ENCODE measurements at regions not wholly inside any gene's neighbourhood (a gene's known extent, or its start where the extent isn't known, plus 50 kb on each side); places are given as distances from the start of the nearest gene placed in this dataset.

DNA sequence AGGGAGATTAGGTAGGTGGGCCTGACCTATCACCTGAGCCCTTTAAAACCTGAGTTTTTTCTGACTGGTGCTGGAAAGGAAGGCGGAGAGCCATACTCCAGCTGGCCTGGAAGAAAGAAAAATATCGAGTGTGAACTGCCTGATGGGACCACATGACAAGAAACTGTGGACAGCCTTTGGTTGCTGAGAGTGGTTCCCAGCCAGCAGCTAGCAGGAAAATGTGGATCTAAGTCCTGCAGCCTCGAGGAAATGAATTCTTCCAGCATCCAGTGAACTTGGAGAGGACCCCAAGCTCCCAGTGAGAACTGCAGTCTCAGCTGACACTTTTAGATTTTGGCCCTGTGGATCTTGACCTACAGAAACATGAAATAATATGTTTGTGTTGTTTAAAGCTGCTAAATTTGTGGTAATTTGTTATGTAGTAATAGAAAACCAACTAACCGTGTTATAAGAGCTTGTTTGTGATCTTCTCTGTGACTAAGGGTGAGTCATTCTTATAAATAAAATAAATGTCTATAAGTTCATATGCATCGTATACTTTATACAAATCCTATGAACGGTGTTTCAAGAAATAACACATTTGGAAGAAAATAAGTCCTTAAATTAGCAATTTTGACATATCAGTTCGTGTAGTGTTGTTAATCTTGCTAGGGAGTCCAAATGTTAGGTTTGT is 359.6 kb downstream of the BMP4 start:
- Histone ChIP-seq H3K4me1 (no peaks in the 10 kb centered on the region), H3K4me3 (ENCODE audit: low read depth, low read length) (no peak overlapping the region), H3K36me3 (no peaks in the 10 kb centered on the region), H3K27me3 (peaks cover 7% of the 10 kb centered on the region; the same call in 1 of the 2 replicates), H3K9me3 (no peaks in the 10 kb centered on the region)
- DNase-seq = no peak
- TF ChIP-seq CTCF (IDR thresholded peaks at IDR 0.05; ENCODE audit: low read depth, low read length) = no peak

GRCh38 chr14:53591816-53592215 is 364.8 kb downstream of the BMP4 start:
- TF ChIP-seq CTCF (IDR thresholded peaks at IDR 0.05; ENCODE audit: low read depth, low read length) = no peak

GRCh38 chr14:53581504-53581903 is 375.1 kb downstream of the BMP4 start:
- no peaks in the 10 kb centered on the region for H3K4me1 ChIP-seq
- no peak overlapping the region for H3K4me3 ChIP-seq (ENCODE audit: low read depth, low read length)
- no peak for TF ChIP-seq CTCF (IDR thresholded peaks at IDR 0.05; ENCODE audit: low read depth, low read length)
- peaks cover 3% of the 10 kb centered on the region; the same call in 1 of the 2 replicates for H3K27me3 ChIP-seq
- H3K36me3 ChIP-seq = no peaks in the 10 kb centered on the region
- no peaks in the 10 kb centered on the region for H3K9me3 ChIP-seq
- DNase-seq = no peak

More at GRCh38 chr14:53591816-53592215, 364.8 kb downstream of the BMP4 start:
- H3K27me3 ChIP-seq = peaks cover 3% of the 10 kb centered on the region; the same call in 1 of the 2 replicates
- DNase-seq = no peak
- H3K4me3 ChIP-seq (ENCODE audit: low read depth, low read length) = no peak overlapping the region
- no peaks in the 10 kb centered on the region for H3K36me3 ChIP-seq
- no peaks in the 10 kb centered on the region for H3K4me1 ChIP-seq
- no peaks in the 10 kb centered on the region for H3K9me3 ChIP-seq

DNA sequence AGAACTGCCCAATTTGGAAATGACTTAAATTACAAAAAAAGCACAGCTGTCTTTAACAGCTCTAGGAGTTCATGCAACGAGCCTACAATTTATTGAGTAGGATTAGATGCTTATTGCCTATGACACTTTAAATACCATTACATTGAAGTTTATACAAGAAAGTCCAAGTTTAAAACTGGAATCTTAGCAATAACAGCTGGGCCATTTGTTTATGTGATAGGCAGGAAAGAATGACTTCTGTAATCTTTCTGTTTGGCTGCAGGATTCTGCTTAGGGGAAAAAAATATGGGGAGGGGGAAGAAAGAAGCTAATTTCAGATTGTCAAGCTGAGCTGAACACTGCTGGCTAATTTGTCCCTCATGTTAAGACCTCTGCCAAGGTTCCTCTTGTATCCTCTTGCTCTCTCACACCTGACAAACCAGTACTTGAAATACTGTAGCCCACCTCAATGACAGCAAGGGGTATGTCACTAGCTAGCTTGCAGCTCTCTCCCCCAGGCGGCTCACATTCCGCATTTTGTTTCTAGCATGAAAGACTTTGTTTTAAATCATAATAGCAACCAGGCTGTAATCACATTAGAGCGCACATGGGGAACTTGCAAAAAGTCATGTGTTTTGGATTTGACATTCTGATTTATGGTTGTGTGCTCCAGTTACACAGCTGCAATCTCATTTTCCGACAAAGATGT is 384.8 kb downstream of the BMP4 start:
- Histone ChIP-seq H3K27me3 (peaks cover 5% of the 10 kb centered on the region), H3K4me3 (ENCODE audit: low read depth, low read length) (no peak overlapping the region)
- no peak for DNase-seq

DNA sequence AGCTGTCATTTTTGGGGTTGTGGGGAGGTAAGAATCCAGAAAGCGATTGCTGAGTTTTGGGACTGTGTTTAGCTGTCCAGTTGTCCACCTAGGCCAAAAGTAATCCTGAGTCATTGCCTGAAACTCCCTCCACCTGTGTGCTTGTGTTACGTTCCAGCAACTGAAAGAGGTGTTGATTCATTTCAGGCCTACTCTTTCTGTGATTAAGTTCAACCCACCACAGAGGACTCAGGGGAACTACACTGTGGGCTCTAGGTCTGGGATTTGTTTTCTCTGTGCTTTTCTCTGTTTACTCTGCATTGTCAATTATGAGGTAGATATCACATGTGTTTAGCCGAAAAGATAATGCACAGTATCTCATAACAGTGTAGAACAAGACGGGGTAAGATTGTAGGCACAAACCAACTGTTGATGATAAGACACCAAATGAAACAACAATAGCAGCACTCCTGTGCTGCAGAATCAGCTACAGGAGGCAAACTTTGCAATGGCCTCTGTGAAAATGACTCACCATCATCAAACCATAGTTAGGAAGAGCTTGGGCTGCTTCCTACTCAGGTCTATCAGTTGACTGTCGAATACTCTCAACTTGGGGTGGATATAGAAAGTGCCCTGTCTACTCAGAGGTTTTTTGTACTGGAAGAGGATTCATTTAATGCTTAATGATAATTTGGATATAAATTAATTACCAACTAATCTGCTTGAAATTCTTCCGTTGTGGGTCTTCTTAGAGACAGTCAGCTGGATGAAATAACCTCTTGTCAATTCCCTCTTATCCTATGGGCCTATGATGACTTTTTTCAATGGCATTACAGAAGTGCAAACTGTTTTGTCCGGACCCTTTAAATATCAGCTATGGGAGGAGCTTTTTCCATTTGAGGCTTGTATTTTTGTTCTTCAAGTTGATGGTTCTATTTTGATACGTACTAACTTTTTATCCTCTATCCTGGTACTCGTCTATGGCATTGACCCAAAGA is 385.9 kb downstream of the BMP4 start:
- Histone ChIP-seq H3K27me3 (peaks cover 5% of the 10 kb centered on the region), H3K4me1 (no peaks in the 10 kb centered on the region), H3K4me3 (ENCODE audit: low read depth, low read length) (no peak overlapping the region), H3K9me3 (no peaks in the 10 kb centered on the region), H3K36me3 (no peaks in the 10 kb centered on the region)
- no peak for DNase-seq
- no peak for TF ChIP-seq CTCF (IDR thresholded peaks at IDR 0.05; ENCODE audit: low read depth, low read length)

More for the DNA sequence above, 384.8 kb downstream of the BMP4 start:
- Histone ChIP-seq H3K9me3 (no peaks in the 10 kb centered on the region), H3K4me1 (no peaks in the 10 kb centered on the region), H3K36me3 (no peaks in the 10 kb centered on the region)
- no peak for TF ChIP-seq CTCF (IDR thresholded peaks at IDR 0.05; ENCODE audit: low read depth, low read length)

Measured in BE2C (cell line).